Effector memory CD4-positive, alpha-beta T cell (primary cell): ENCODE measurements at regions not wholly inside any gene's neighbourhood (a gene's known extent, or its start where the extent isn't known, plus 50 kb on each side); places are given as distances from the start of the nearest gene placed in this dataset.

Experiments
- DNase-seq, 3 donors: peaks; one replicate each; pipeline ENCODE4 v3.0.0-alpha.2; 2020
- H3K27ac ChIP-seq: 2 replicates; pipeline ENCODE4 v1.7.0; 2013; ENCODE audit warnings: mild to moderate bottlenecking, low read length, moderate library complexity; ENCODE audit not compliant: insufficient read depth, poor library complexity, severe bottlenecking
- H3K27me3 ChIP-seq: replicated peaks from 2 replicates; pipeline ENCODE4 v1.7.0; 2013; ENCODE audit warnings: mild to moderate bottlenecking, low read length; ENCODE audit not compliant: insufficient read depth, control insufficient read depth, poor library complexity, severe bottlenecking
- H3K36me3 ChIP-seq: 2 replicates; pipeline ENCODE4 v1.7.0; 2013; ENCODE audit warnings: mild to moderate bottlenecking, low read length, moderate library complexity; ENCODE audit not compliant: control insufficient read depth, insufficient read depth
- H3K4me1 ChIP-seq: 2 replicates; pipeline ENCODE4 v1.7.0; 2013; ENCODE audit warnings: low read length, mild to moderate bottlenecking; ENCODE audit not compliant: control insufficient read depth, insufficient read depth, poor library complexity, severe bottlenecking
- H3K4me3 ChIP-seq: 2 replicates; pipeline ENCODE4 v1.7.0; 2013; ENCODE audit warnings: low read length, low read depth, mild to moderate bottlenecking; ENCODE audit not compliant: insufficient read depth, poor library complexity, severe bottlenecking
- H3K9me3 ChIP-seq: 2 replicates; pipeline ENCODE4 v1.7.0; 2013; ENCODE audit warnings: mild to moderate bottlenecking, low read length, moderate library complexity; ENCODE audit not compliant: control insufficient read depth

DNA sequence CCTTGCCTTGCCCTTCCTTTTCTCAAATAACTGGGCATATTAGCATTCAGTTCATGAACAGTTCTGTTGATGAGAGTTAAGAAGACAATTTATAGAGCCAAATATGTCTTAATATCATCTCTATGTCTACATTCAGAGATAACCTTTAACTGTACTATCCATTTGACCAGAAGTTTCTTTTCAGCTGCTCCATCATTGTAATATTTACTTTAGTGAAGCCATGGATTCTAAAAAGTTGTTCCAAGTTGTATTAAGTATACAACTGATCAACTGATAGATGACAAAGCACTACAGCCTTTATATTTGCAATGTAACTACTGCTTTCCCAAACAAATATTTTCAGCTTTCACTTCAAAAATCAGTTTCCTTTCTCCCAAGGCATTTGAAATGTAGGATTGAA, 1252.7 kb downstream of the EPHA7 start:
- no peak for DNase-seq
- H3K27ac ChIP-seq: no peak overlapping the region
- H3K4me1 ChIP-seq: no peaks in the 10 kb centered on the region
- no peaks in the 10 kb centered on the region for H3K27me3 ChIP-seq
- H3K36me3 ChIP-seq: no peaks in the 10 kb centered on the region
- H3K4me3 ChIP-seq: no peak overlapping the region
- no peaks in the 10 kb centered on the region for H3K9me3 ChIP-seq

DNA sequence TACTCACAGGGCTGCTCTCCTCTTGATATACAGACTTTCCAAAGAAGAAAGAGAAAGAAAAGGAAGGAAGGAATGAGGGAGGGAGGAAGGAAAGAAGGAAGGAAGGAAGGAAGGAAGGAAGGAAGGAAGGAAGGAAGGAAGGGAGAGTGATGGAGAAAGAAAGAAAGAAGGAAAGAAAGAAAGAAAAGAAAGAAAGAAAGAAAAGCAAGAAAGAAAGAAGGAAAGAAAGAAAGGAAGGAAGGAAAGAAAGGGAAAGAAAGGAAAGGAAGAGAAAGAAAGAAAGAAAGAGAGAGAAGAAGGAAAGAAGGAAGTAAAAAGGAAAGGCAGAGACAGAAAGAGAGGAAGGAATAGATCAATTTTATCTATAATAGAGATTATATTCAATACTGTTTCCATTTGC, 1257.4 kb downstream of the EPHA7 start:
- no peaks in the 10 kb centered on the region for H3K4me1 ChIP-seq
- no peaks in the 10 kb centered on the region for H3K27me3 ChIP-seq
- no peaks in the 10 kb centered on the region for H3K36me3 ChIP-seq
- no peak overlapping the region for H3K4me3 ChIP-seq
- no peak for DNase-seq
- no peaks in the 10 kb centered on the region for H3K9me3 ChIP-seq
- H3K27ac ChIP-seq: no peak overlapping the region

DNA sequence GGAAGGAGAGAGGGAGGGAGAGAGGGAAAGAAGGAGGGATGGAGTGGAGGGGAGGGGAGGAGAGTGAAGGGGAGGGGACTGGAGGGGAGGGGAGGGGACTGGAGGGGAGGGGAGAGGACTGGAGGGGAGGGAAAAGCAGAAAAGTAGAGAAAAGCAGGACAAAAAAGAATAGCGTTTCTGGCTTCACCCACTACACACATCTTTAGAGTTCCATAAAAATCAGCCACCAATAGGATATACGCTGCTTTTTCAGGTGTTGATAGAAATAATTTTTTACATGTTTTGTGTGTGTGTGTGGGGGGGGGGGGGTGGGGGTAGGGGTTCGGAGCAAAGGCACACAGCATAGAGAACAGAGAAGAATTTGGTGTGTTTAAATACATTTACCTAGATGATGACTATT, 1259.1 kb downstream of the EPHA7 start:
- Histone ChIP-seq H3K36me3 (no peaks in the 10 kb centered on the region), H3K27ac (no peak overlapping the region), H3K4me3 (no peak overlapping the region), H3K27me3 (no peaks in the 10 kb centered on the region), H3K9me3 (no peaks in the 10 kb centered on the region), H3K4me1 (no peaks in the 10 kb centered on the region)
- no peak for DNase-seq

DNA sequence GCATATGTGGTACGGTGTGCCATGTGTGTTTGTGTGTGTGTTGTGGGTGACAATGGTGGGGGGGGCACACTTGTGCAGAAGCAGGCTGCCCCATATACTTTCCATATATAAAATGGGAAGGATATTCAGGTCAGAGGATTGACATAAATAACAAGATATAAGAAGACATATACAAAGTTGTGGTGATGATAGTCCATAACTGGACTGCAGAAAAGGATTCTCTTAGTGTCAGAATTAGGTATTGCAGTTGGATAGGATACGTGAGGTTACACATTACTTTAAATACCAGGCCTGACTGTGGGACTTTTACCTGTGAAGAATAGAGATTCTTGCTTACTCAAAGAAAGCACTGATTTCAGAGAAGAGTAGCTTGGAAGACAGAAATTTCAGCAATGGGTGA, 1260.3 kb downstream of the EPHA7 start:
- no peak for DNase-seq
- no peaks in the 10 kb centered on the region for H3K4me1 ChIP-seq
- H3K27me3 ChIP-seq: no peaks in the 10 kb centered on the region
- no peaks in the 10 kb centered on the region for H3K36me3 ChIP-seq
- no peak overlapping the region for H3K4me3 ChIP-seq
- H3K9me3 ChIP-seq: no peaks in the 10 kb centered on the region
- no peak overlapping the region for H3K27ac ChIP-seq

DNA sequence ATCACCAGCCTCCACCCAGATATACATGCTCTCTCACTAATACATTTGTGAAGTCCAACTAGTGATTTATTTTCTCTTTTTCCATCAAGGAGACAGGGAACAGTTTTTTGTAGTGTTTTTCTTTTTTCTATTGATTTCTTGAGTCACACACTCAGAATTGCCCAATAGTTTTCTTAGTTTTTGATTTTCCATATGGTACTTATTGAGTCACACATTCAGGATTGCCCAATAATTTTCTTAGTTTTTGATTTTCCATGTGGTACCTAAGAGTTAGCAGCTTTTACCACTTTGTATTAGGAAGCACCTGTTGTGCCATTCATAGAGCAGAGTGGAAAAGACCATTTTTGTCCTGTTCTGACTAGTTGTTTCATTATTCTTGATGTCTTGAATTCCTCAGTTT, 1268.8 kb downstream of the EPHA7 start:
- Histone ChIP-seq H3K36me3 (no peaks in the 10 kb centered on the region), H3K27ac (no peak overlapping the region), H3K27me3 (no peaks in the 10 kb centered on the region), H3K4me1 (no peaks in the 10 kb centered on the region), H3K4me3 (no peak overlapping the region), H3K9me3 (no peaks in the 10 kb centered on the region)
- DNase-seq: no peak

DNA sequence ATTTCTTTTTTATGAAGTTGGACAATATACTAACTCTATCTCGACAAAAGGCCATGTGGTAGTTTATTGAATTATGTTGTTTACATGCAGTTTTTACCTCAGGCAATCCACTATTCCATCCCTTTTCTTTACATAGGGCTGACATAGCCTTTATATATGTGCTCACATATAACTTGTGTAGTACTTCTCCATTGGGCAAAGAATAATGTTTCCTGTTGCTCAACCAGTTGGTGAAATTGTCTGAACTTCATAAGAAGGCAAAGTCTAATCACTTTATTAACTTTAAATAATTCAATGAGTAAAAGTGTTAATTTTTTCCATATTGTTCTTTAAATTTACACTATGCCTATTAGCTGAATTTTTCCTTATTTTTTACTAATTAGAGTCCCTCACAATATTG, 1272.1 kb downstream of the EPHA7 start:
- Histone ChIP-seq H3K27ac (no peak overlapping the region), H3K27me3 (no peaks in the 10 kb centered on the region), H3K4me3 (no peak overlapping the region), H3K4me1 (no peaks in the 10 kb centered on the region), H3K36me3 (no peaks in the 10 kb centered on the region), H3K9me3 (no peaks in the 10 kb centered on the region)
- DNase-seq: no peak

DNA sequence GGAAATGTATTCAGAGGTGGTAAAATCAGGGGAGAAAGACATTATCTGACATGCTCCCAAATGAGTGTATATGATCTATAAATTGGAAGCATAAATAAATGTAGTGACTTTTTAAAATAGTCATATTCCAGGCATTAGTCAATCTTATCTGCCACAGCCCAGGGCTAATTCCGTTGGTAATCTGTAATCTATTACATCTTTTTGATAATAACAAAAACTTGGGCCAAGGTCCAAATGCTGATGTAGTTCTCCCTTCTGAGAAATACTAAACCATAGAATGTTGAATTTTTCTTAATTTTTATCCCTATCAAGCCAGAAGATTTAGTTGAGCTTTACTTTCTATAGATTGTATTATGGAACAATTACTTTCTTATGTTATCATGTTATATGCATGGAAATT, 1279.8 kb downstream of the EPHA7 start:
- Histone ChIP-seq H3K27ac (no peak overlapping the region), H3K36me3 (no peaks in the 10 kb centered on the region), H3K9me3 (no peaks in the 10 kb centered on the region), H3K4me1 (no peaks in the 10 kb centered on the region), H3K4me3 (no peak overlapping the region), H3K27me3 (no peaks in the 10 kb centered on the region)
- no peak for DNase-seq

DNA sequence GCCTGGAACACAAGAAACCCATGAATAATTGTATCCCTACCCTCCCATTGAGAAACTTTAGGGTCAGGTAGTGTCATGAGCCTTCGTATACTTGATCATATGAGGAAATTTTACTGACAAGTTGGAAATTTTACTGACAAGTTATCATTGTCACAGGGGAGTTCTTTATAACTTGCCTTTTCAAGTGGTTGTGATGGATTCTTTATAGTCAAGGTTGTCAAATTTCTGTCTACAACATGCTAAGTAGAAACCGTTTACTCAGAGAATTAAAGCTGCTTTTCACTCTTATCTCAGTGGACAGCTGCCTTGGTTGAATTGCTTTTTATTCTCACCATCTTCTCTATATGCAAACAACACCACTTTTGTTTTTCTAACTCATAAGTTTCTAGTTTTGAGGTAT, 1286.4 kb downstream of the EPHA7 start:
- Histone ChIP-seq H3K36me3 (no peaks in the 10 kb centered on the region), H3K27ac (no peak overlapping the region), H3K9me3 (no peaks in the 10 kb centered on the region), H3K4me3 (no peak overlapping the region), H3K4me1 (no peaks in the 10 kb centered on the region), H3K27me3 (no peaks in the 10 kb centered on the region)
- no peak for DNase-seq

DNA sequence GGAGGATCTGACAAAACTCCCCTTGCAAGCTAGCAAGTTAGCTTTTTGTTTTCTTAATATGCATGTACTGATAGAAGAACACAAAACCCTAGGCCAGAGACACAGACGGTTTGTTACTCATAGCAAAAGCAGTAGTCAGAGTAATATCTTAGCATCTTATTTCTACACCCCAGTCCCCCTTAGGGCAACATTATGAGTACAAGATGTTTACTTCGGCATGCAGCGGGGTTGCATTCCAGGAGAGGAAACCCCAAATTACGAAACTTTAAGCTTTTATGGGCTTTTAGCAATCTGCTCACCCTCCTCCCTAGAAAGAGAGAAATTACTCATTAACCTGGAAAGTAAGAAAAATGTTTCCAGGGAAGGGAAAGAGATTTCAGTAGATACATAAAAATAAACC, 1286.9 kb downstream of the EPHA7 start:
- Histone ChIP-seq H3K4me1 (no peaks in the 10 kb centered on the region), H3K4me3 (no peak overlapping the region), H3K27ac (no peak overlapping the region), H3K27me3 (no peaks in the 10 kb centered on the region), H3K36me3 (no peaks in the 10 kb centered on the region), H3K9me3 (no peaks in the 10 kb centered on the region)
- no peak for DNase-seq

DNA sequence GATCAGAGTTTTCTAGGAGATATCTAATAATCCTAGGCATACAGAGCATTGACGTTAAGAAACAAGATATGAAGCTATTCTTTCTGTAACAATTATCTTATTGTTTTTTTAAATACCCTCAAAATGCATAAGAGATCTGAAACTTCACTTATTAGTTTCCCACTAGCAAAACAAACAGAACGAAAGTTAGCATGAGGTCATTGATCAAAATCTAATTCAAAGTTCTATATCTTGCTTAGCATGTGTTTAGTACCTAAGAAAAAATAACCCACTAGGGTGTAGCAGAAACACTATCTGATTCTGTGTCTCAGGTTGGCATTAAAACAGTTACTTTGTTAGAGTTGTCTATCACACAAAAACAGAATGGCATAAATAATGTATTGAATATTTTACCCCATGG, 1288.4 kb downstream of the EPHA7 start:
- Histone ChIP-seq H3K9me3 (no peaks in the 10 kb centered on the region), H3K27ac (no peak overlapping the region), H3K4me3 (no peak overlapping the region), H3K27me3 (no peaks in the 10 kb centered on the region), H3K36me3 (no peaks in the 10 kb centered on the region), H3K4me1 (no peaks in the 10 kb centered on the region)
- DNase-seq: no peak

DNA sequence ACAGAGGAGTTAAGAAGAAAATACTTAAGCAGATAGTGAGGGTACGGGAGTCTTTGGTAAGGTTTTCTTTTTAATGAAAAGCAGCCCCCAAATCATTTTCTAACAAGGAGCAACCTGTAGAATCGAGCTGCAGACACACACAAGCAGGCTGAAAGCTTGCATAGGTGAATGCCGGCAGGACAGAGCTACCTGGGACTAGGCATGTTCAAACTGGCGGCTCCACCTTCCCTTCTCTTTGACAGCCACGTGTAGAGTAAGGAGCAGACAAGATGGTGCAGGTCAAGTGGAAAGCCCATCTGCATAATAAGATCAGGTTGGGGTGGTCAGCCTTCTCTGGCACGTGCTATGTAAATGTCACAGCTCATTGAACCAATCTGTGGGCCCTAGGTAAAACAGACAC, 1292.4 kb downstream of the EPHA7 start:
- H3K27ac ChIP-seq: no peak overlapping the region
- H3K9me3 ChIP-seq: no peaks in the 10 kb centered on the region
- DNase-seq: no peak
- H3K4me3 ChIP-seq: no peak overlapping the region
- no peaks in the 10 kb centered on the region for H3K4me1 ChIP-seq
- no peaks in the 10 kb centered on the region for H3K36me3 ChIP-seq
- H3K27me3 ChIP-seq: no peaks in the 10 kb centered on the region
